ENCODE measurements at regions not wholly inside any gene's neighbourhood (a gene's known extent, or its start where the extent isn't known, plus 50 kb on each side); places are given as distances from the start of the nearest gene placed in this dataset.

DNA sequence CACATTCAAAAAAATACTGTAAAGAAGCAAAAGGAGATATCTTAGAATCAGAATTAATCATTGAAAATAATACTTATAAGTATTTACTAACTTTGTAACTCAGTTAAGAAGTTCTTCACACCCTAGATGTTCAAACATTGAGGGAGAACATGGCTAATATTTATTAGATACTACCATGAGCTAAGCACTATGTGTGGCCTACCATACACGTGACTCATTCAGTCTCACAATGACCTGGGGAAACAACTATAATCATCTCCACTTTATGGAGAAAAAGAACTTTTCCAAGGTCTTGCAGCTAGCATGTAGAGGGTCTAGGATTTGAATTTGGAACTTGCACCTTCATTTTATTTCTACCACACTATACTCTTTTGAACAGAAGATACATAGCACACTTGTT, 361.9 kb upstream of the CFAP20DC start:
- H3K4me1 ChIP-seq (ENCODE audit: insufficient read depth, low read length, poor library complexity, severe bottlenecking): no peaks in the 10 kb centered on the region
- TF ChIP-seq, protein P1, sequence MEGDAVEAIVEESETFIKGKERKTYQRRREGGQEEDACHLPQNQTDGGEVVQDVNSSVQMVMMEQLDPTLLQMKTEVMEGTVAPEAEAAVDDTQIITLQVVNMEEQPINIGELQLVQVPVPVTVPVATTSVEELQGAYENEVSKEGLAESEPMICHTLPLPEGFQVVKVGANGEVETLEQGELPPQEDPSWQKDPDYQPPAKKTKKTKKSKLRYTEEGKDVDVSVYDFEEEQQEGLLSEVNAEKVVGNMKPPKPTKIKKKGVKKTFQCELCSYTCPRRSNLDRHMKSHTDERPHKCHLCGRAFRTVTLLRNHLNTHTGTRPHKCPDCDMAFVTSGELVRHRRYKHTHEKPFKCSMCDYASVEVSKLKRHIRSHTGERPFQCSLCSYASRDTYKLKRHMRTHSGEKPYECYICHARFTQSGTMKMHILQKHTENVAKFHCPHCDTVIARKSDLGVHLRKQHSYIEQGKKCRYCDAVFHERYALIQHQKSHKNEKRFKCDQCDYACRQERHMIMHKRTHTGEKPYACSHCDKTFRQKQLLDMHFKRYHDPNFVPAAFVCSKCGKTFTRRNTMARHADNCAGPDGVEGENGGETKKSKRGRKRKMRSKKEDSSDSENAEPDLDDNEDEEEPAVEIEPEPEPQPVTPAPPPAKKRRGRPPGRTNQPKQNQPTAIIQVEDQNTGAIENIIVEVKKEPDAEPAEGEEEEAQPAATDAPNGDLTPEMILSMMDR (conservative IDR thresholded peaks at IDR 0.05; ENCODE audit: low read depth, low read length): no peak
- TF ChIP-seq EZH2 (IDR thresholded peaks at IDR 0.05; ENCODE audit: borderline replicate concordance, low read depth, low read length, poor library complexity, severe bottlenecking): no peak
- no peaks in the 10 kb centered on the region for H3K27me3 ChIP-seq (replicated peaks; ENCODE audit: insufficient read depth, low read depth, low read length, poor library complexity)
- intact Hi-C loops (cut with micrococcal nuclease; ENCODE audit: unreplicated experiment): loop anchor here (10.0 kb wide), 1 partner anchor 97 kb away; no protein-coding TSS in a partner anchor
- CTCF ChIA-PET: no interaction called here
- no peak overlapping the region for H3K27ac ChIP-seq (ENCODE audit: low read depth, low read length, poor library complexity, severe bottlenecking)
- DNase-seq (ENCODE audit: low spot score): no peak
- no peaks in the 10 kb centered on the region for H3K9me3 ChIP-seq (ENCODE audit: low read depth, low read length, poor library complexity, severe bottlenecking)
- H3K36me3 ChIP-seq (ENCODE audit: insufficient read depth, low read length, poor library complexity, severe bottlenecking): no peaks in the 10 kb centered on the region
- H3K4me3 ChIP-seq (ENCODE audit: low read depth, low read length, poor library complexity, severe bottlenecking): no peak overlapping the region
- POLR2A ChIA-PET (ENCODE audit: low non-redundant PET): no interaction called here
- no TSS peak for BruUV-seq (replicated peaks)

DNA sequence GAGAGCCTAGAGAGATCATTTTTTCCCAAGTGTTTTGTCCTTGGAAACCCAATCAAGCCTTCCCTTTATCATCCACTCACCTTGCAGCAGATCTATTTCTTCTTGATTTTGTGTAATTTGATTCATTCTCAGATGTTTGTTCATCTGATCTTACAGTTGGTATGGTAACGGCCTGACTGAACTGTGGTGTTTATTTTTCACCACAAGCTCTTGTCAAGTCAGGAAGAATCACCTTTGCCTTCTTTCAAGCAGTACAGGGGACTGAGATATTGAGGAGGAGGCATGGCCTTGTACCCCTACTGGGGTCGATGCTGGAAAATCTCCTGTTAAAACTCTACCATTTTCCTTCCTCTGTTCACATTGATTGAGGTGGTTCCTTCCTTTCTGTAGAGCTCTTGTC, 361.4 kb upstream of the CFAP20DC start:
- H3K4me1 ChIP-seq (ENCODE audit: insufficient read depth, low read length, poor library complexity, severe bottlenecking): no peaks in the 10 kb centered on the region
- no peak overlapping the region for H3K4me3 ChIP-seq (ENCODE audit: low read depth, low read length, poor library complexity, severe bottlenecking)
- TF ChIP-seq EZH2 (IDR thresholded peaks at IDR 0.05; ENCODE audit: borderline replicate concordance, low read depth, low read length, poor library complexity, severe bottlenecking): no peak
- no peaks in the 10 kb centered on the region for H3K9me3 ChIP-seq (ENCODE audit: low read depth, low read length, poor library complexity, severe bottlenecking)
- POLR2A ChIA-PET (ENCODE audit: low non-redundant PET): no interaction called here
- no peaks in the 10 kb centered on the region for H3K36me3 ChIP-seq (ENCODE audit: insufficient read depth, low read length, poor library complexity, severe bottlenecking)
- no peaks in the 10 kb centered on the region for H3K27me3 ChIP-seq (replicated peaks; ENCODE audit: insufficient read depth, low read depth, low read length, poor library complexity)
- intact Hi-C loops (cut with micrococcal nuclease; ENCODE audit: unreplicated experiment): loop anchor here (10.0 kb wide), 1 partner anchor 96 kb away; no protein-coding TSS in a partner anchor
- no peak overlapping the region for H3K27ac ChIP-seq (ENCODE audit: low read depth, low read length, poor library complexity, severe bottlenecking)
- DNase-seq (ENCODE audit: low spot score): no peak
- no TSS peak for BruUV-seq (replicated peaks)
- CTCF ChIA-PET: no interaction called here

DNA sequence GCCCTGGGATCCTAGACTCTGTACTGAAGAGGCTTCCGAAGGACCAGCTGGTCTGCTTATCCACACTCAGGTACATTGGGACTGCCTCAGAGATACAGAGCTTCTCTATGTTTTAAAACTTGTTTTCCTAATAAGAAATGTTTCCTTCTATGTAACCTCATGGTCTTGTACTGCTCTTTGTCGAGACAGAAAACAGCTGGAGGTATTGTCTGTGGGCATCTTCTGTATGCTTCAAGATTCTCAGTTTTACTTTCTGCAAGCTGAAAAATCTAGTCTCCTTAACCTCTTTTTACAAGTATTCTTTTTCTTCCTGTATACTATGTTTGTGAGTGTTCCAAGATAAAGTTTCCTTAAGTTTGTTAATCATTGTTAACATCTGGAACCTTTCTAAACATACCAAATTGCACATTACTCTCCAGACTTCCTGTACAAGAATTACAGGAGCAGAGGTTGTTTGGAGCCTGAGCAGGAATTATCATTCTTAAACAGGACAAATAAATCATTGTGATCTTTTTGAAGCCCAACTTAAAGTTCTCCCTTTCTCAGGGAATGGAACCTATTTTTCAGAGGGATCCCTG, 358.3 kb upstream of the CFAP20DC start:
- Histone ChIP-seq H3K4me1 (ENCODE audit: insufficient read depth, low read length, poor library complexity, severe bottlenecking) (no peaks in the 10 kb centered on the region), H3K4me3 (ENCODE audit: low read depth, low read length, poor library complexity, severe bottlenecking) (no peak overlapping the region), H3K27ac (ENCODE audit: low read depth, low read length, poor library complexity, severe bottlenecking) (no peak overlapping the region), H3K9me3 (ENCODE audit: low read depth, low read length, poor library complexity, severe bottlenecking) (no peaks in the 10 kb centered on the region), H3K36me3 (ENCODE audit: insufficient read depth, low read length, poor library complexity, severe bottlenecking) (no peaks in the 10 kb centered on the region), H3K27me3 (replicated peaks; ENCODE audit: insufficient read depth, low read depth, low read length, poor library complexity) (no peaks in the 10 kb centered on the region)
- CTCF ChIA-PET: no interaction called here
- POLR2A ChIA-PET (ENCODE audit: low non-redundant PET): no interaction called here
- no peak for TF ChIP-seq EZH2 (IDR thresholded peaks at IDR 0.05; ENCODE audit: borderline replicate concordance, low read depth, low read length, poor library complexity, severe bottlenecking)
- TF ChIP-seq, protein P1 (conservative IDR thresholded peaks at IDR 0.05; ENCODE audit: low read depth, low read length): no peak
- DNase-seq (ENCODE audit: low spot score): no peak
- intact Hi-C loops (cut with micrococcal nuclease; ENCODE audit: unreplicated experiment): no loop called here
- no TSS peak for BruUV-seq (replicated peaks)

DNA sequence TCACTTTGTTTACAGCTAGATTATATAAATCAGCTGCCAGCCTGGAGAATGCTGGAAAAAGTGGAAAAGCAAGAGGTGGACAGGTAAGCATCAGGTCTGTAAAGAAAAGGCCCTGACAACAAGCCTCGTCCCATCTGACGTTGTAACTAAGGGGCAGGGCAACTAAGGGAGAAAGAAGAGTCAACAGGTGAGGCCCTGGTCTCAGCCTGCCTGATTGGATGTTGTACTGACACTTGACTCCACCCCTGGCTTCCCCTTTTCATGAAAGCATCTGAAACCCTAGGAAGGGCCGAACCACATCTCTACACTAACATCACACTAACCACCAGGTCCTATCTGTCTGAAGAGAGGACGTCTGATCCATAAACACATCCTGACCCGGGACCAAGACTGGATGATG, 357.6 kb upstream of the CFAP20DC start:
- H3K9me3 ChIP-seq (ENCODE audit: low read depth, low read length, poor library complexity, severe bottlenecking): no peaks in the 10 kb centered on the region
- H3K27me3 ChIP-seq (replicated peaks; ENCODE audit: insufficient read depth, low read depth, low read length, poor library complexity): no peaks in the 10 kb centered on the region
- H3K4me3 ChIP-seq (ENCODE audit: low read depth, low read length, poor library complexity, severe bottlenecking): no peak overlapping the region
- POLR2A ChIA-PET (ENCODE audit: low non-redundant PET): no interaction called here
- H3K4me1 ChIP-seq (ENCODE audit: insufficient read depth, low read length, poor library complexity, severe bottlenecking): no peaks in the 10 kb centered on the region
- no peak overlapping the region for H3K27ac ChIP-seq (ENCODE audit: low read depth, low read length, poor library complexity, severe bottlenecking)
- CTCF ChIA-PET: no interaction called here
- no TSS peak for BruUV-seq (replicated peaks)
- H3K36me3 ChIP-seq (ENCODE audit: insufficient read depth, low read length, poor library complexity, severe bottlenecking): no peaks in the 10 kb centered on the region
- intact Hi-C loops (cut with micrococcal nuclease; ENCODE audit: unreplicated experiment): no loop called here
- no peak for DNase-seq (ENCODE audit: low spot score)
- TF ChIP-seq, protein P1 (conservative IDR thresholded peaks at IDR 0.05; ENCODE audit: low read depth, low read length): no peak
- TF ChIP-seq EZH2 (IDR thresholded peaks at IDR 0.05; ENCODE audit: borderline replicate concordance, low read depth, low read length, poor library complexity, severe bottlenecking): no peak
